T-helper 2 cell (primary cell): ENCODE measurements at regions not wholly inside any gene's neighbourhood (a gene's known extent, or its start where the extent isn't known, plus 50 kb on each side); places are given as distances from the start of the nearest gene placed in this dataset.
"Not testable (repeated sequence)": the region's sequence is repeated elsewhere in the genome, so short reads cannot be mapped to it uniquely, and the experiment has no call there.

Experiments used
- DNase-seq, 5 experiments: peaks; one replicate each; pipeline versions ENCODE4 v3.0.0 to v3.0.0-alpha.2; 2012 to 2022

GRCh38 chr6:165843121-165843520, 180.1 kb upstream of the PDE10A start:
- no peak for DNase-seq

DNA sequence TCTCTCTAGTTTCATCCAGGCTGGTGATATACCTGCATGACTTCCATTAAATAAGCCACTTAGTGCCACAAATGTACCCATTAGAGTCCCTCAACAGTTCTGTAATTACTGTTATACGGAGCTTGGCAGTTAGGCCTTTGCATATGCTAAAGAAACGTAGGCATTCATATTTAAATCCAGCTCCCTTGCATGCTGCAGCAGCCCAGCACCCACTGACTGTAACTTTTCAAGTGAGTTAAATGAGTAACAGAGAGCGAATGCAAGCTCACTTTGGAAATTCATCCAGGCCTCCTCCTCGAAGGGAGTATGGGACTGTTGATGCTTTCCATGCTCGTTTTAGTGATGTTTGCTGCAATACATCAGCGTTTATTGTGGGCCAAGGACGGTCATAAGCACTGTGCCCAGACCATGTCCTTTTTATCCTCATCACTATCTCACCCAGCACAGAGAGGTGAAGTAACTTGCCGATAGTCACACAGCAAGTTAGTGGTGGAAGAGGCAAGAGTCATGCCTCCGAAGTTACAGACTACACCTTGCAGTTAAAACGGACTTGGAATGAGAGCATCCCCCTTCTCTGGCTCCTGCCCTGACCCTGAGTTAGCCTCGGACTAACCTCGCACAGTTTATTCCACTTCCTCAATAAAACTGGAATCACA, 179.4 kb upstream of the PDE10A start:
- no peak for DNase-seq

DNA sequence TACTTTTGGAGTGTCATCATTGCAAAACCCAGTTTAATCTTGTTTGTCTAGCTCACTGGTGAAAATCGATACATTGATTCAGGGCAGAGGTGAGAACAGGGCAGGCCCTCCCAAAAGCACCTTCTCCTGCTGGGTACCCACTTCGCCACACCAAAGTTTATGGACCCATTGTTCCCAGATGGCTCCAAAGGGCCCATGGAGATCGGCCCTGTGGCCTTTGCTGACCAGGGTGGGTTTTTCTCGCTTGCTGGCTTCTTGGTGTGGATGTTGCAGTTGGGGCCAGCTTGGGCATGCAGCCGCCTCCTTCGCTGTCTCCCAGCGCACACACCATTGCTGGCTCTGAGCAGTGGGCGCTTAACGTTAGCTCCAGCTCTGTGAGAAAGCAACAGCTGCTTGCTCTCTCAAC, 178.1 kb upstream of the PDE10A start:
- no peak for DNase-seq

DNA sequence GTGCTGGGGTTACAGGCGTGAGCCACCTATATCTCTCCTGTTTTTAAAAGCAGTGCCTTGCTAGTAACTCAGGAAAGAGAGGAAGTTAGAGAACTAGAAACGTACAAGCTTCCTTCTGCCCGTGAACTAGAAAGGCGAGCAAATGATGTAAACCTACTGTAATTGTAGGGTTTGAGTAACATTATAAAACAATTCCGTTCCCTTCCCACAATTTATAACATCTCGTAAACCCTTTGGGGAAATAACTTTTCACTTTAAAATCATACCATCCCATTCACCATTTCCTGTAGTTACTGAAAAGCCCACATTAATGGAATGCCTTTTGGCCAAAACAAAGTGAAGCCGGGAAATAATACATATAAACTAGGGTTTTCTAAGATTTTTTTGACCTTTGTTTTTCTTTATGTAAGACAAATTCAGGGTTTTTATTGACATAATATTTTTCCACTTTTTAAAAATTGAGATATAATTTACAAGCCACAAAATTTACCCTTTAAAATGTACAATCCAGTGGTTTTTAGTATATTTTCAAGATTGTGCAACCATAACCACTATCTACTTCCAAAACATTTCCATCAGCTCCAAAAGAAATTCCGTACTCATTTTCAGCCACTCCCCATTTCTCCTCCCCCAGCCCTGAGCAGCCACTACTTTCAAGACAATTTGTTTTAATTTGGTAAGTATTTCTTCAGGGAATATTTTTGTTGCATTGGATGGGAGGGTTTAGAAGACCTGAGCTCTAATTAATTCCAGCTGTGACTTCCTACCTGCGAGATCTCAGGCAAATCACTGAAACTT, 175.1 kb upstream of the PDE10A start:
- DNase-seq = no peak

GRCh38 chr6:165836648-165837047, 173.6 kb upstream of the PDE10A start:
- DNase-seq = not testable (repeated sequence)

DNA sequence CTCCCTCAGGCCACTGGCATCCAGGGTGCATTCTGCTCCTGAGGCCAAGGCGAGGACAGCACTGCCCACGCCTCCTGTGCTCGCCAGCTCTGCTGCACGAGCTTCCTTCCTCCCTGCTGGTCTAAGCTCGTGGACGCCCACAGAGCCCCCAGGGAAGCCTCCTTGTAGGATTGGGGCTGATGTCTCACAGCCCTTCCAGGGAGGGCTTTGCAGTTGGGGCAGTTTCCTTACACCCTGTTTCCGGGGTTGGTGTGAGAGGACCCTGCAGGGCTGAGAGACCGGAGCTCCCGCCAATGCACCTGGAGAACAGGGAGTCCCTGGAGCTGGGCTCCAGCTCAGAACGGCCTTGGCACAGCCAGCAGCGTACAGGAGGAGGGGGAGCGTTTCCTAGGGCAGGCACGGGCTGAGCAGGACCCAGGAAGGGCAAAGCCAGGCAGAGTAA, 172.4 kb upstream of the PDE10A start:
- DNase-seq = no peak

DNA sequence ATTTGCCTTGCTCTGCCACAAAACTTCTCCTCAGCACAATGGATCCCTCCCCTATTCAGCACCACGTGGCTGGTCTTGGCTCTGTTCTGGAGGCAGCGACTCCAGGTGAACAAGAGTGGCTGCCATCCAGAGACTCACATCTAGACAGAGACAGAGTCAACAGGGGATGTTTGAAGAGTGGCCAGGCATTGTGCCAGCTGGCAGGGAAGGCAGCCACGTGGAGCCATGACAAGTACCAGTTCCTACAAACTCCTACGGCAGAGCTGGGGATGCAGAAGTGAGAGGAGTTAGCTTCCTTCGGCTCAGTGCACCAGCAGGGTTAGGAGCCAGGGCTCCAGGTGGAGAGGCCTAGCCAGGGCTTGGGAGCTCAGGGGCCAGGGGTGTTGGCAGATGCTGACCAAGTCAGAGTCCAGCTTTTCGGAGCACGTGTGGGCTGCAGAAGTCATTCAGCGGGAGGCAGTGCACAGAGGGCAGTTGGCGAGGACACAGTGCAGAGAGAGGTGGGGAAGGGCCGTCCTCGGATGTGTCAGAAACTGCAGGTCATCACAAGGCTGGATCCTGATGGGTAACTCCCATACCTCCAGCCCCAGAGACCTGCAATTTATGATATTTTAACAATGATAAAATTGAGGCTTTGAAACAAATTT, 171.7 kb upstream of the PDE10A start:
- no peak for DNase-seq

DNA sequence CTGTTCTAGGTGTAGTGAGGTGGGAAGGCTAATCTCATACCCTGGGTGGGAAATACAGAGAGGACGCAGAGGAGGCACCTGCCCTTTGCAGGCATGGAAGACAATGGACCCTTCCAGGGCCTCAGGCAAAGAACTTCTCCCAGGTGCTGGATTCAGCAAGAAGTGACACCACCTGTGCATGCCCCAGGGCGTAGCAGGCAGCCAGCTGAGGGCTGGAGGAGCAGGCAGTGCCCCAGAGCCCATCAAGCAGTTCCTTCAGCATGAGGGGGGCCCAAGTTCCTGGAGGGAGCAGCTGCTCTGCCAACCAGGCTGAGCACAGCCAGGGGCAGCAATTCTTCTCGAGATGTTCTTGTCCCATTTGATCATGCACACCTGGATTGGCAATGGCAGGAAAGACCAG, 170.3 kb upstream of the PDE10A start:
- DNase-seq = no peak

DNA sequence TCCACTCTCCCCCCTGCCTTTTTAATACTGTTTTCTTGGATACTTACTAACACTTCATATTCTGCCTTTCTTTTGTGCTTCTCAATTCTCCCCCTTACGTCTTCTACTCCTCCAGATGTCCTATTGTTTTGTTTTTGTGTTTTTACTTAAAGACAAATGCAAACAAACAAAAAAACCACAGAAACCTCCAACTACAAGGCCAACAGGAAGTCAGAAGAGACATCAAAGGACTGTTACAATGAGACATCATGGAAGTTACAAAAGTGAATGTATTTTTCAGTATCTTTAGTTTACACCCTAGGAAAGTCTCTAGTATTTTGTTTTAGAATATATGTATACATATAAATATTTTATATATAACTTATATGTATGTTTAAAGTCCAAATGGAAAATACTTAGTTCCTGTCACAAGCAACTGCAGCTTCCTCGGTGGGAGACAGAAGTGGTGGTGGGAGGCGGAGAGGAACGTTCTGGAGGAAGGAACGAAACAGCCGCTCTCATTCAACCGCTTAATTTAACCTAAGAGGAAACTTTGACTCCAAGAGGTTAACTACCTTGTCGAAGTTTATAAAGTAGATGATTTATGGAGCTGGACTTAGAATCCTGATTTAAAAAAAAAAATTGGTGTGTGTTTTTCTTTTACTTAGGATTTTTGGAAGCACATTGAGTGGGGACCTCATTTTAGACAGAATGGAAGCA, 168.9 kb upstream of the PDE10A start:
- peak in 1 of 5 experiments; percentile 61 for DNase-seq

GRCh38 chr6:165830761-165831160, 167.7 kb upstream of the PDE10A start:
- DNase-seq = no peak

DNA sequence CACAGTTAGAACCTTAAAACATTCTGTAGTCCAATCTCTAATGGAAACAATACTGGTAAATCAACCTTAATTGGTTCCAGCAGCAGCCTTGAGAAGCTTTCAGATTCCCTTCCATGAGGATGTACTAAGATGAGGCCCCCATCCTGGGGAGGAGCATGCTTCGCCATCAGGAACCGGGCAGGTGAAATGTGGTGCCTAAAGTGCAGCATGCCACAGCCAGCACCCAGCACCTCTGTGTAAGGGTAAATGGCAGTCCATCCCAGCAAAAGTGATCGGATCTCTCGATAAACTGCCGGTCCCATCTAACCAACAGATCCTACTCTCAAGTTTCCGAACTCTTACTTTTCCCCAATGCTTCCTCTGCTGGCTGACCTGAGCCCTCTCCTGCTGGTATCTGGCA, 166.3 kb upstream of the PDE10A start:
- DNase-seq = no peak

GRCh38 chr6:165827190-165827518, 164.1 kb upstream of the PDE10A start:
- DNase-seq = no peak

GRCh38 chr6:165826487-165827189, 163.6 kb upstream of the PDE10A start:
- DNase-seq = no peak

DNA sequence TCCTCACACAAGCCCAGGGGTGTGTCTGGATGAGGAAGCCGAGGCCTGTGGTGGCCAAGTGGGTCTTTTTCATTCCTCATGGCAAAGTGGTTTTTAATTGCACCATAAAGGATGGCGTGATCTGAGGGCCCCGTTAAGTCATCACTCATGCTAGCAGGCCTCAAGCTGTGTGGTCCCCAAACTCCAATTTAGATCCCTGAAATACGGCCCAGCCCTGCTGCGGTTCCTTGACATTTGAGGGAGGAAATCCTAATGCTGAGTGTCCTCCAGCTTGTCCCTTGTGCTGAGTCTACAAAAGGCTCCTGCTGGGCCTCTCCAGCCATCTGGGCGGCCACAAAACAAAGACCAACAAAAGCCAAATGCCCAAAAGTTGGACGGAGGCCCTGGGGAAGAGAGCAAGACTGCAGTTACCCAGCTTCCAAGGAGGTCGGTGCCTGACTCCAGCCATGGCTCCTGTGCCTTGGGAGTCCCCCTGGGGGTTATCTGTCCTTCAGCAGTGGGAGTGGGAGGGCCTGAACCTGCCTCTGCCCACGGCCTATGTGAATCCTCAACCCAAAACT, 162.3 kb upstream of the PDE10A start:
- DNase-seq = no peak

GRCh38 chr6:165823609-165824326, 160.7 kb upstream of the PDE10A start:
- no peak for DNase-seq

- no peak for DNase-seq
Observed at GRCh38 chr6:165822501-165822900, 159.5 kb upstream of the PDE10A start.

DNA sequence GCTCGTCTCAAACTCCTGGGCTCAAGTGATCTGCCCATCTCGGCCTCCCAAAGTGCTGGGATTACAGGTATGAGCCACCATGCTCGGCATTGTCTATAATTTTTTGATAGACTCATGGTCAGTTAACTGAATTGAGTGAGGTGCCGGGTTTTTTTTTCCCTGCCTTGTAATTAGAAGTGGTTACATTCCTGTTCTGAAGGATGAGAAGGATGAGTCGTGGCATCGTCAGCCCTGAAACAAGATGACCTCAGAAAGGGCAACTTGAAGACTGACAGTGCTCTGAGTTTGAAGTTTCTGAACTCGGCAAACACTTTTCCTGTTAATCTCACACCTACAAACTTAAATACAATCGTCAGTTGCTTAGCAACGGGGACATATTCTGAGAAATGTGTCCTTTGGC, 158.7 kb upstream of the PDE10A start:
- DNase-seq = no peak

GRCh38 chr6:165820934-165821333, 157.9 kb upstream of the PDE10A start:
- DNase-seq = no peak

- DNase-seq = no peak
Observed at GRCh38 chr6:165820407-165820806, 157.4 kb upstream of the PDE10A start.

DNA sequence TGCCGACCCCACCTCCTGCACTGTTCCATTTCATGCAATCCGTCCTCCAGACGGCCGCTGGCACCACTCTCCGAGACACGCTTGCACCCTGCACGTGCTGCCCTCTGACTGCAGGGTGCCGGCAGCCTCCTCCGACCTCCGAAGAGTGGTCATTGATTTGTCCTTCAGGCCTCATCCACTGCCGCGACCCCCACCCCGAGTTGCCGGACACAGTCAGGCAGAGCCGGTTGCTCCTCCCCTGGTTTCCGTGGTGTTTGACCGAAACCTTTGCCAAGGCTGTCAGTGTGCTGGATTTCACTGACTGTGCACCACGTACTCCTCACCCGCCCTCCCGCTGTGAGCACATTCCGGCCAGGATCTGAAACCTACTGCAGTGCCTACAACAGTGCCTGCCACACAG, 156.4 kb upstream of the PDE10A start:
- no peak for DNase-seq

DNA sequence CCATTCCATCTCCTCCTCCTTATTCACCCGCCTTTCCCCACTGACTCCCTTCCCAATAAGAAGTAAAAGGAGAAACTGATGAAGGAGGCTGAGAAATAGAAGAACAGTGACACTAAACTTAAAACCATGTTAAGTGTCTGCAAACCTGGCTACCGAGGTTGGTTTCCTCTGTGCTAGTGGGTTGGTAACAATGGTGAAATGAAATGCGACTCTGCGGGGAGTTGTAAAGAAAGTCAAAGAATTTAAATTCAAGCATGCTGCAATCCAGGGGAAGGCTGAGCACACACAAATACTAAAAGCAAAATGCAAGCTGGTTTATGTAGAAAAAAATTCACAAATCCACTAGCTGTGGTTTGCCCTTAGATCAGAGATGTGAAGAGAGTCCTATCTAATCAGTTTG, 155.2 kb upstream of the PDE10A start:
- DNase-seq = no peak

DNA sequence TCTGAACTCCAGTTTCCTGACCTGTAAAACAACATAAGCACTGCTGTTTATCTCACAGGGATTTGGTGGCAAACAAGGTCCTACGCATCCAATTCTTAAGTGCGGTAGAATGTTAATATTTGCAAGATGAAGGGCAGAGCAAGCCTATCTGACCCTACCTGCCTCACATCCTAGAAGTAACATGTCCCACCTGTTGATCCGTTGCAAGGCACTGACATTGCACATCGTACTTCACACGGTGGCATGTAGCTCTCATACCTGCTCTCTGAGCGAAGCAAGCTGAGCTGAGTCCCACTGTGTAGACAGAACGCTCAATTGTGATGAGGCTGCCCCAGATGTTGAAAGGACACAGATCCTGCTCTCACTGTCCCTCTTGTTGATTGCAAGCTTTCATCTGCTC, 154.7 kb upstream of the PDE10A start:
- DNase-seq = no peak
